PC-9 (cell line): ENCODE measurements at regions not wholly inside any gene's neighbourhood (a gene's known extent, or its start where the extent isn't known, plus 50 kb on each side); places are given as distances from the start of the nearest gene placed in this dataset.

Source experiments
- CTCF ChIP-seq: fragments of 200-600 bp; sonication (generic); conservative IDR thresholded peaks from 2 replicates; pipeline ENCODE4 v1.6.1; 2017; ENCODE audit warnings: mixed run types, antibody characterized with exemption, mild to moderate bottlenecking, moderate library complexity
- EZH2 ChIP-seq: fragments of 200-600 bp; sonication (generic); IDR thresholded peaks from 2 replicates; pipeline ENCODE4 v1.8.0; 2017; ENCODE audit warnings: antibody characterized with exemption, low read depth

GRCh38 chr5:107011605-107012004, 659.1 kb downstream of the EFNA5 start:
- TF ChIP-seq CTCF (no peak), EZH2 (no peak)
